ENCODE measurements at regions not wholly inside any gene's neighbourhood (a gene's known extent, or its start where the extent isn't known, plus 50 kb on each side); places are given as distances from the start of the nearest gene placed in this dataset.

DNA sequence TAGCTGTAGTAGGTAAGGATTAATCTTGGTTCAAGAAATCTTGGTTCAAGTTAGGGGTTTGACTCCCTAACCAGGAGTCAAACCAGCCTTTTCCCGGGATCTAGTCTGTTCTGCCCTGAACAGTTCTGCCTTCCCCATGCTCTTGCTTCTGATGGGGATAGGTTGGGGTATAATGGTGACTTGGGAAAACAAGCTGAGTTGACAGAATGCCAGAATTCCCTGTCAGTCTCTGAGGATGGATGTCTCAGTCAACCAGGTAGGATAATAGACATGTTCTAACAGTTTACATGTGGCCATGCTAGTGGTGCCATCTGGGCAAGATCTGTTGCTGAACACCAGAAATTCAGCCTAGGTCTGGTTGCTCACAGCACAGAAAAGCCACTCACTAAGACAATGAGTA is 51.4 kb downstream of the RAB40AL start:
- intact Hi-C loops (cut with DNase I), result no loop called here
- ATAC-seq (no peak), DNase-seq (ENCODE audit: low spot score) (no peak)

GRCh38 chrX:102995316-102995715 is 58.2 kb downstream of the RAB40AL start:
- DNase-seq (ENCODE audit: low spot score) (no peak), ATAC-seq (no peak)
- intact Hi-C loops (cut with DNase I), result no loop called here

DNA sequence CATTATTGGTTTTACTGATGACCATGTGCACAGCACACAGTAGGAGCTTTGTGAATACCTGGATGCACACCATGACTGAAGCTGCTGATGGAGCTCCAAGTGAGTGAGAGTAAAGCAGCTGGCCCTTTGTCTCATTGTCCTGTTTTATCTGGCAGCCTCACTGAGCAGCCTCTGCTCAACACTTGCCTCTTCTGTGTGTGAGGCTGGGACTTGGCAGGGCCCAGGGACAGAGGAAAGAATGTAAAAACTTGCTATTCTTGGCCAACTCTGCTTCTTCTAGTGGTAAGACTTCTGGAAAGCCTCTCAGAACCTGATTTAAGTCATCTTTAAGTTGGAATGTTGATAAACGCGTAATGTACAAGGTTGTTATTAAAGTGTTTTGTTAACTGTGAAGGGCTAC is 61.4 kb downstream of the BEX1 start:
- intact Hi-C loops (cut with DNase I), result no loop called here
- DNase-seq (ENCODE audit: low spot score) (no peak), ATAC-seq (peak; percentile 51)
